ENCODE measurements at regions not wholly inside any gene's neighbourhood (a gene's known extent, or its start where the extent isn't known, plus 50 kb on each side); places are given as distances from the start of the nearest gene placed in this dataset.

DNA sequence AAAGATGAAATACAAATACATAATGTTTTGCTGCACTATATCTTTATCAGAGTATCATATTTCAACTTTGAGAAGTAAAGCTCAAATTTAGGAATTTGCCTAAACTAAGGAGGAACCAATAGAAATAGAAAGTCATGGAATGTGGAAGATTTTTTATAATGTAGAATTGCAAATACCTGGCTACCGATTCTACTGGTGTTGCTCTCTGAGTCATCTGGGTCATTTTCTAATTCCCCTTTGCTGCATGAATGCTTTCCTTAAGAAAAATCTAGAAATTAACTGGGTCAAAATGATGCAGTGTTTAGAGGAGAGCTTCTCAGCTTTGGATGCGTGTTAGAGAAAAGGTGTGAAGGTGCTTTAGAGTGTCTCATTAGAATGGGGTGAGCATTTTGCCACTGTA is 568.9 kb upstream of the ANKRD30A start:
- H3K36me3 Mint-ChIP-seq, result no peaks in the 10 kb centered on the region
- H3K27me3 Mint-ChIP-seq (ENCODE audit: low read depth in 3 of 3), result peaks cover 0 to 2% (median 0%) of the 10 kb centered on the region in 3 donors
- intact Hi-C loops (cut with micrococcal nuclease), result no loop called here
- Histone ChIP-seq H3K27me3 (ENCODE audit: control insufficient read depth in 2 of 2, insufficient read depth in 2 of 2, low read length in 2 of 2) (no peaks in the 10 kb centered on the region), H3K4me3 (replicated peaks in 1 of 3; ENCODE audit: low read depth in 2 of 3, low read length in 3 of 3) (no peak overlapping the region), H3K27ac (ENCODE audit: low read depth in 1 of 2, low read length in 2 of 2) (no peak overlapping the region), H3K4me1 (ENCODE audit: control insufficient read depth in 1 of 2, insufficient read depth in 2 of 2, low read length in 2 of 2) (no peaks in the 10 kb centered on the region), H2AFZ (ENCODE audit: insufficient read depth, low read depth, low read length, poor library complexity, severe bottlenecking) (no peak overlapping the region), H3K79me2 (ENCODE audit: insufficient read depth, low read length) (no peaks in the 10 kb centered on the region), H4K20me1 (ENCODE audit: insufficient read depth, low read length) (no peaks in the 10 kb centered on the region), H3K4me2 (replicated peaks; ENCODE audit: extremely low read depth, low read length, poor library complexity, severe bottlenecking) (no peak overlapping the region), H3K9ac (ENCODE audit: insufficient read depth, low read length, poor library complexity, severe bottlenecking) (no peak overlapping the region), H3K9me3 (replicated peaks in 1 of 2; ENCODE audit: control insufficient read depth in 1 of 2, insufficient read depth in 1 of 2, low read length in 2 of 2) (no peaks in the 10 kb centered on the region), H3K36me3 (replicated peaks in 1 of 2; ENCODE audit: control insufficient read depth in 1 of 2, insufficient read depth in 2 of 2, low read length in 2 of 2) (no peaks in the 10 kb centered on the region)
- no peak for DNase-seq
- H3K4me1 Mint-ChIP-seq, result no peaks in the 10 kb centered on the region
- H3K4me3 Mint-ChIP-seq, result no peak overlapping the region
- H3K9me3 Mint-ChIP-seq, result peaks cover 0 to 6% (median 2%) of the 10 kb centered on the region in 7 donors
- 0% methylated on average over 1 of the region's 2 CpGs for WGBS (ENCODE audit: insufficient coverage)
- TF ChIP-seq, protein P1, sequence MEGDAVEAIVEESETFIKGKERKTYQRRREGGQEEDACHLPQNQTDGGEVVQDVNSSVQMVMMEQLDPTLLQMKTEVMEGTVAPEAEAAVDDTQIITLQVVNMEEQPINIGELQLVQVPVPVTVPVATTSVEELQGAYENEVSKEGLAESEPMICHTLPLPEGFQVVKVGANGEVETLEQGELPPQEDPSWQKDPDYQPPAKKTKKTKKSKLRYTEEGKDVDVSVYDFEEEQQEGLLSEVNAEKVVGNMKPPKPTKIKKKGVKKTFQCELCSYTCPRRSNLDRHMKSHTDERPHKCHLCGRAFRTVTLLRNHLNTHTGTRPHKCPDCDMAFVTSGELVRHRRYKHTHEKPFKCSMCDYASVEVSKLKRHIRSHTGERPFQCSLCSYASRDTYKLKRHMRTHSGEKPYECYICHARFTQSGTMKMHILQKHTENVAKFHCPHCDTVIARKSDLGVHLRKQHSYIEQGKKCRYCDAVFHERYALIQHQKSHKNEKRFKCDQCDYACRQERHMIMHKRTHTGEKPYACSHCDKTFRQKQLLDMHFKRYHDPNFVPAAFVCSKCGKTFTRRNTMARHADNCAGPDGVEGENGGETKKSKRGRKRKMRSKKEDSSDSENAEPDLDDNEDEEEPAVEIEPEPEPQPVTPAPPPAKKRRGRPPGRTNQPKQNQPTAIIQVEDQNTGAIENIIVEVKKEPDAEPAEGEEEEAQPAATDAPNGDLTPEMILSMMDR (IDR thresholded peaks at IDR 0.05), result no peak
- H3K27ac Mint-ChIP-seq, result no peak overlapping the region

- no peak overlapping the region for H2AFZ ChIP-seq (ENCODE audit: insufficient read depth, low read depth, low read length, poor library complexity, severe bottlenecking)
- TF ChIP-seq, protein P1 (IDR thresholded peaks at IDR 0.05), result no peak
- peaks cover 0 to 9% (median 2%) of the 10 kb centered on the region in 7 donors for H3K9me3 Mint-ChIP-seq
- H3K4me1 Mint-ChIP-seq, result no peaks in the 10 kb centered on the region
- H3K27me3 Mint-ChIP-seq (ENCODE audit: low read depth in 3 of 3), result peaks cover 0 to 4% (median 0%) of the 10 kb centered on the region in 3 donors
- H3K4me1 ChIP-seq (ENCODE audit: control insufficient read depth in 1 of 2, insufficient read depth in 2 of 2, low read length in 2 of 2), result no peaks in the 10 kb centered on the region
- no peaks in the 10 kb centered on the region for H4K20me1 ChIP-seq (ENCODE audit: insufficient read depth, low read length)
- H3K36me3 ChIP-seq (replicated peaks in 1 of 2; ENCODE audit: control insufficient read depth in 1 of 2, insufficient read depth in 2 of 2, low read length in 2 of 2), result no peaks in the 10 kb centered on the region
- no peaks in the 10 kb centered on the region for H3K27me3 ChIP-seq (ENCODE audit: control insufficient read depth in 2 of 2, insufficient read depth in 2 of 2, low read length in 2 of 2)
- DNase-seq, result no peak
- H3K9me3 ChIP-seq (replicated peaks in 1 of 2; ENCODE audit: control insufficient read depth in 1 of 2, insufficient read depth in 1 of 2, low read length in 2 of 2), result no peaks in the 10 kb centered on the region
- intact Hi-C loops (cut with micrococcal nuclease), result no loop called here
- H3K27ac Mint-ChIP-seq, result no peak overlapping the region
- H3K36me3 Mint-ChIP-seq, result no peaks in the 10 kb centered on the region
- no peaks in the 10 kb centered on the region for H3K79me2 ChIP-seq (ENCODE audit: insufficient read depth, low read length)
- H3K4me3 ChIP-seq (replicated peaks in 1 of 3; ENCODE audit: low read depth in 2 of 3, low read length in 3 of 3), result no peak overlapping the region
- H3K4me3 Mint-ChIP-seq, result no peak overlapping the region
- WGBS (ENCODE audit: insufficient coverage), result no CpG with 5 or more reads among the region's 2 CpGs
- no peak overlapping the region for H3K9ac ChIP-seq (ENCODE audit: insufficient read depth, low read length, poor library complexity, severe bottlenecking)
- H3K4me2 ChIP-seq (replicated peaks; ENCODE audit: extremely low read depth, low read length, poor library complexity, severe bottlenecking), result no peak overlapping the region
- no peak overlapping the region for H3K27ac ChIP-seq (ENCODE audit: low read depth in 1 of 2, low read length in 2 of 2)
Measured at GRCh38 chr10:36555036-36555435, 570.4 kb upstream of the ANKRD30A start.
